ENCODE measurements at regions not wholly inside any gene's neighbourhood (a gene's known extent, or its start where the extent isn't known, plus 50 kb on each side); places are given as distances from the start of the nearest gene placed in this dataset.

- no peak for TF ChIP-seq ZNF449 (CRISPR knock-in tag; IDR thresholded peaks at IDR 0.05)
- TF ChIP-seq FOSL1 (tag; conservative IDR thresholded peaks at IDR 0.05) = no peak
- no peak for TF ChIP-seq ZNF184 (CRISPR knock-in tag; IDR thresholded peaks at IDR 0.05)
- no peak for TF ChIP-seq NR2C1 (IDR thresholded peaks at IDR 0.05)
- TF ChIP-seq NR2C1 (tag; IDR thresholded peaks at IDR 0.05) = no peak
- no peak for TF ChIP-seq DIDO1 (tag; IDR thresholded peaks at IDR 0.05; ENCODE audit: low read depth)
- peak; percentile 28 for TF ChIP-seq SMAD1 (IDR thresholded peaks at IDR 0.05; ENCODE audit: low read depth, low read length, partially characterized antibody)
- no peak for TF ChIP-seq SAFB2 (IDR thresholded peaks at IDR 0.05; ENCODE audit: borderline replicate concordance, low read depth, low read length, severe bottlenecking)
- TF ChIP-seq PHB (CRISPR knock-in tag; IDR thresholded peaks at IDR 0.05) = no peak
- no peak for TF ChIP-seq NCOR1 (IDR thresholded peaks at IDR 0.05)
- TF ChIP-seq HDAC8 (tag; IDR thresholded peaks at IDR 0.05) = no peak
- no peak for TF ChIP-seq ZNF431 (CRISPR knock-in tag; IDR thresholded peaks at IDR 0.05)
- TF ChIP-seq ZNF696 (CRISPR knock-in tag; conservative IDR thresholded peaks at IDR 0.05) = no peak
- no peak for TF ChIP-seq RFX7 (CRISPR knock-in tag; IDR thresholded peaks at IDR 0.05)
- TF ChIP-seq NUFIP1 (IDR thresholded peaks at IDR 0.05; ENCODE audit: partially characterized antibody) = no peak
- TF ChIP-seq NKRF (IDR thresholded peaks at IDR 0.05; ENCODE audit: borderline replicate concordance) = peak; percentile 66; the same call in 1 of the 2 replicates
- TF ChIP-seq STAT6 (CRISPR knock-in tag; IDR thresholded peaks at IDR 0.05) = no peak
- TF ChIP-seq MCM7 (IDR thresholded peaks at IDR 0.05) = no peak
- no peak for TF ChIP-seq THAP12 (CRISPR knock-in tag; IDR thresholded peaks at IDR 0.05)
- TF ChIP-seq SETDB1 (IDR thresholded peaks at IDR 0.05; ENCODE audit: low read length) = no peak
- TF ChIP-seq ID3 (CRISPR knock-in tag; IDR thresholded peaks at IDR 0.05) = no peak
- TF ChIP-seq ID3 (tag; IDR thresholded peaks at IDR 0.05) = peak; percentile 53; the same call in 1 of the 2 replicates
Observed at GRCh38 chr1:84077476-84078107, 66.5 kb upstream of the PRKACB start (continued).

Data from K562 (cell line).